ENCODE measurements at regions not wholly inside any gene's neighbourhood (a gene's known extent, or its start where the extent isn't known, plus 50 kb on each side); places are given as distances from the start of the nearest gene placed in this dataset.
"Not testable (repeated sequence)": the region's sequence is repeated elsewhere in the genome, so short reads cannot be mapped to it uniquely, and the experiment has no call there.

DNA sequence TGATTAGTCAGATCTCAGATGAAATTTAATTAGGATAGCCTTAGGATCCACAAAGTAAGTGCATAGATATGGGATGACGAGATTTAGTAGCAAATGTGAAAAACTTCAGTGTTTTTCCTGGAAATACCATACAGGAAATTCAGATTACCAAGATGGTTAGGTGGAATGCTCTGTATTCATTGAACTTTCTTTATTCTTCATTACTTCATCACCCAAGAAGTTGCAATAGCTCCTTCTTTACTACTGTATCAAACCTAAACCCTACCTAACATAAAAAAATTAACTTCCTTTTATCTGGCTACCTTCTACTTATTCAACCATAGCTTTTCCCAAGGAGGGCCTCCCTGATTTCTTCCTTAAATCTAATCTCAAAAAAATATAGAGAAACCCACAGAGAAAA is 100.4 kb downstream of the TTC6 start:
- Mint-ChIP-seq H3K9me3 (peaks cover 24% of the 10 kb centered on the region), H3K4me1 (ENCODE audit: low read depth) (no peaks in the 10 kb centered on the region), H3K4me3 (no peak overlapping the region), H3K27ac (no peak overlapping the region), H3K36me3 (no peaks in the 10 kb centered on the region), H3K27me3 (no peaks in the 10 kb centered on the region)
- CTCF ChIA-PET: no interaction called here
- intact Hi-C loops (cut with micrococcal nuclease): no loop called here
- POLR2A ChIA-PET: no interaction called here
- DNase-seq: no peak

DNA sequence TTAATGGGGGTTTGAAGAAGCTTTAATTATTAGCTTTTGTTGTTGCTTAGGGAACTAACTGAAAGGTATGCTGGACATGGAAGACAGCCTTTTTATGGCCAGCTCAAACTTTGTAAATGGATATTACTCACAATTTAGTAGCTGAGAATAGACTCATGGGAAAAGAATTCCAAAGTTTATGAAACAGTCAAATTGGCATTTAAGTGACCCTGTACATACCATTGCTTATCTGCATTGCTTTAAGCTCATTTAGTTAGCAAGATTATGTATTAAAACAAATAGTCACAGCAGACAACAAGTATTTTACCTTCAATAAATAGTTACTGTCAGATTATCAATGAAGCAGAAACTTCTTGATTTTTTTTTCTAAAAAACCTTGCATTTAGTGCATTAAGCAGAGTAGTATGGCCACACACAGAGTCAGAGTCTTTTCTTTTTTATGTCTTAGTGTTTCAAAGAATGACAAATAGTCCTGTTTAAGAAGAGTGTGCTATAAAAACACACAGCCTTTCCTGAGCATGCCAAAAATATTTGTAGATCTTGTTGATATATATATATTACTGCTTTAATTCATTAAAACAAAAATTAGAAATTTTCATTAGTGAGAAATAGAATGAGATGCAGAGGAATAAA is 102.2 kb downstream of the TTC6 start:
- H3K4me3 Mint-ChIP-seq: no peak overlapping the region
- no peaks in the 10 kb centered on the region for H3K27me3 Mint-ChIP-seq
- CTCF ChIA-PET: no interaction called here

DNA sequence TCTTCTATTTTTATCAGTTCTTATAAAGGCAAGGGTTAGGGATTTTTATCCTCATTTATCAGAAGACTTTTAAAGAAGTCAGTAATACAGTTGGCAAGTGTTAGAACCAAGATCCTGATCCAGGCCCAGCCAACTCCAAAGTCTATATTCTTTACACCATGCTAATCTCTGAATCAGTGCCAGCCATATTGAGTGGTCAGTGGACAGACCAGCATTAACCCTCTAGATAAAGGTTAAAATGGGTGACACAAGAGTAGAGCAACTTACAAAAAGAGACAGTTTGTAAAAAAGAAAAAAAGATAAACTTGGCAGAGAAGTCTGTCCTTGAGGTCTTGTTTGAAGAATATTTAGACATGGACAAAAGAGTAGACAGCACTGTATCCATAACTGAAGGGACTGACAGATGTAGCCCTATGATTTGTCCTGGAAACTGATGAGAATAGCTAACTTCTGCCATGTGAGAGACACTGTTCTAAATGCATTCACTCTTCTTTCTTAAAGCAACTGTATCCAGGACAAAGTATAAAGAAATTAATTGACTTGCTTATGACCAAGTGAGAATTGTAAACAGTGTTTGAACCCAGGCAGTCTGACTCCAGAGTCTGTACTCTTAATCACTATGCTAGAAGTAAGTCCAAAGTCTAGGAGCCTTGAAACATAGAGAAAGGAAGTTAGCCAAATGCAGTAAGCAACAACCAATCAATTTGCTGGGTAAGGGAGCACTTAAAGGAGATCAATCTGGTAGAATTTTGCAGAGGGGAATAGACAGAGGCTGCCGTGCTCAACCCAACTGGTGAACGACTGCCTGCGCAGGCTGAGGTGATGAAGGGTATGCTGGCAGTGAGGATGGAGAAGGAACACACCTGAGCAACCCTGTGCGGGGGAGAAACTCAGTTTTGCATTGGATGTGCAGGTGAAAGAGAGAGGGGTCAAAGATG is 103.7 kb downstream of the TTC6 start:
- no peak for DNase-seq
- ChIA-PET POLR2A (no interaction called here), CTCF (no interaction called here)
- Mint-ChIP-seq H3K4me3 (no peak overlapping the region), H3K27ac (no peak overlapping the region), H3K9me3 (peaks cover 6% of the 10 kb centered on the region), H3K4me1 (ENCODE audit: low read depth) (no peaks in the 10 kb centered on the region), H3K36me3 (no peaks in the 10 kb centered on the region), H3K27me3 (no peaks in the 10 kb centered on the region)
- intact Hi-C loops (cut with micrococcal nuclease): no loop called here

More for the DNA sequence above, 102.2 kb downstream of the TTC6 start:
- H3K36me3 Mint-ChIP-seq: no peaks in the 10 kb centered on the region
- H3K4me1 Mint-ChIP-seq (ENCODE audit: low read depth): no peaks in the 10 kb centered on the region
- H3K9me3 Mint-ChIP-seq: peaks cover 18% of the 10 kb centered on the region
- H3K27ac Mint-ChIP-seq: no peak overlapping the region
- intact Hi-C loops (cut with micrococcal nuclease): no loop called here
- DNase-seq: no peak
- POLR2A ChIA-PET: no interaction called here

DNA sequence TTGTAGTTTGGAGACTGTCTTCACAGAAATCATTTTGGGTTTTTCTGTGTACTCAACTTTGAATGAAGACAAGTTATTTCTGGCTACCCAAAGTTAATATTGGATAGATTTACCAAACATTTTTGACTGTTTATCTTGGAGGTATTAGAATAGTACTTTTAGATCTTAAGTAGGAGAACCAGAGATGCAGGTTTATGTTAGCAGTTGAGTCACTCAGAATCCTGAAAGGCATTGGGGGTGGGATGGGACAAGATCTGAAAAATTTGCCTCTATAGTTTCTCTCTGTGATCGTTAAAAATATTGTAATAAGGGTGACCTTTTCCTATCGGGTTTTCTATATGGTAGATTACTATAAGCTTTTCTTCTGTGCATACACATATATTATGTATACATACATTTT is 112.3 kb downstream of the TTC6 start:
- Mint-ChIP-seq H3K4me3 (no peak overlapping the region), H3K36me3 (no peaks in the 10 kb centered on the region), H3K4me1 (ENCODE audit: low read depth) (no peaks in the 10 kb centered on the region), H3K27me3 (no peaks in the 10 kb centered on the region), H3K27ac (no peak overlapping the region), H3K9me3 (no peaks in the 10 kb centered on the region)
- no peak for DNase-seq
- ChIA-PET CTCF (interaction anchor here (0.6 kb wide), 1 partner anchor 834 kb away, joined by 4 read pairs; no protein-coding TSS in a partner anchor), POLR2A (no interaction called here)
- intact Hi-C loops (cut with micrococcal nuclease): no loop called here

DNA sequence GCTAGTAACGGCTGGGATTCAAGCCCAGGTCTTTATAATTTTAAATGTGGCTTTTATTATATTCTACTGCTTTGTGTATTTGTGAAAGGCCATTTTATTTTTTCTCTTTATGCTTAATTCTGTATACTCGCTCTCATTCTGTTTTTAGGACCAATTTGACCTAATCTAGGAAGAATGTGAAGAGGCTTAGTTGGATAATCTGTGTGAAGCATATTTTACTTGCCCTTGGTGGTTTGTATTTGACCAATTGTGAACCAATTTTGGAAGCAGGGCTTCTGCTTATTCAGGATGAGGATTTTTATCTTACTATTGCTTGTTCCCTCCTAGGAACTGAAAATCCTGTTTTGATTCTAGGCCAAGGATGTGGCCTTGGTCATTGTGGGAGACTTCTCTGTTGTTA is 113.1 kb downstream of the TTC6 start:
- intact Hi-C loops (cut with micrococcal nuclease): no loop called here
- no peak overlapping the region for H3K4me3 Mint-ChIP-seq
- H3K9me3 Mint-ChIP-seq: no peaks in the 10 kb centered on the region
- H3K27ac Mint-ChIP-seq: no peak overlapping the region
- no peaks in the 10 kb centered on the region for H3K4me1 Mint-ChIP-seq (ENCODE audit: low read depth)
- no peak for DNase-seq
- POLR2A ChIA-PET: no interaction called here
- no peaks in the 10 kb centered on the region for H3K36me3 Mint-ChIP-seq
- H3K27me3 Mint-ChIP-seq: no peaks in the 10 kb centered on the region
- CTCF ChIA-PET: interaction anchor here (0.6 kb wide), 1 partner anchor 833 kb away, joined by 4 read pairs; no protein-coding TSS in a partner anchor

DNA sequence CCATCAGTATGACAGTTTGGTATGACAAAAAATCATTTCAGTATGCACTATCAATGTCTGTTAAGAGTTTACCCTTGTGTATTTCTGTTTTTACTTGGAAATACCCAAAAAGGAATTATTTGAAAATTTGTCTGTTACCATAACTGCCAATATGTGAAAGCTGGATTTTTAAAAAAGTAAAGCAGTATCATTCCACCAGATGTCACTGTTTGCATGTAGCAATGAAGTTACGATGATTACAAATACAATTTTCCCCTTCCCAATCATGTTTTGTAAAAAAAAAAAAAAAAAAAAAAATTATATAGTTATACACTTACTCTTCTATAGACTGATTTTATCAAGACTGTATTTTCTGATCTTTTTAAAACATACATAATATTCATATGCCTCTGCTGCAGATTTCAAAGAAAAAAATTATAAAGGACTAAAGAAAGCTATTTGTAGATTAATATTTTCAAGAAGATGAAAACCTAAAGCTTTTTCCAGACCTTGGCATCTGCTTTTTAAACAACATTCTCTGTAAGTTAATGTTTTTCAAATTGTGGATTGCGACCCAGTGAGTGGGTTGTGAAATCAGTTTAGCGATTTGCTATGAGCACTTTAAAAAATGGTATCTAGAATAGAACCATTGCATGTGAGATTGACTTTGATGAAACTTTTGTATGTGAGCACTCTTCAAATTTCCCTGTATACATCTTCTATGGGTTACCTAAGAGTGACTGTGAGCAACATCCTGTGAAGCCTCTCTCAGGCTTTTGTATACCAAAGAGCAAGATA is 114.2 kb downstream of the TTC6 start:
- Mint-ChIP-seq H3K4me3 (no peak overlapping the region), H3K27ac (no peak overlapping the region), H3K27me3 (no peaks in the 10 kb centered on the region), H3K36me3 (no peaks in the 10 kb centered on the region), H3K9me3 (no peaks in the 10 kb centered on the region), H3K4me1 (ENCODE audit: low read depth) (no peaks in the 10 kb centered on the region)
- CTCF ChIA-PET: interaction anchor here (1.0 to 1.6 kb wide), 2 partner anchors 164 to 166 kb away, joined by 3 to 4 read pairs; no protein-coding TSS in a partner anchor
- no peak for DNase-seq
- POLR2A ChIA-PET: no interaction called here
- intact Hi-C loops (cut with micrococcal nuclease): loop anchor here (5.0 kb wide), 1 partner anchor 163 kb away; no protein-coding TSS in a partner anchor

DNA sequence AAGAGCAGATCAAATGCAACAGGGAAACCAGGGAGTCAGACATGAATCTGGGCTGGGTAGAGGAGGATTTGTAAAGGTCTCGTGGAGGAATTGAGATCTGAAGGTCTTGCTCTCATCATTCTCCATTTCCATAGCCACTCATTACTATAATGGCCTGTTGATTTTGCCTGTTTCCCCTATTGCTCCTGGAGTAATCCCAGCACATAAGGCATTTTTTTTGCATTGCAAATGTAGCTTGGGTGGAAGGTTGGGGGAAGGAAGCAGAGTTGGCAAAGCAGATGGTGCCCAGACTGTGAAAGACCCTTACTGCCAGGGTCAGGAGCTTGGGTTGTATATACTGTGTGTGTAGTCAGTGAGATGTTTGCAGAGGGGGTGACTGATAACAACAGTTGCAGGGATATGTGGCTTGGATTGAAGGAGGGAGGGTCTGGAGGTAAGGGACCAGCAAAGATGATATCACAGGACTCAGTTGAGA is 116.0 kb downstream of the TTC6 start:
- Mint-ChIP-seq H3K27ac (no peak overlapping the region), H3K27me3 (no peaks in the 10 kb centered on the region), H3K9me3 (no peaks in the 10 kb centered on the region), H3K4me1 (ENCODE audit: low read depth) (no peaks in the 10 kb centered on the region), H3K36me3 (no peaks in the 10 kb centered on the region), H3K4me3 (no peak overlapping the region)
- intact Hi-C loops (cut with micrococcal nuclease): loop anchor here (5.0 kb wide), 1 partner anchor 161 kb away; no protein-coding TSS in a partner anchor
- POLR2A ChIA-PET: no interaction called here
- CTCF ChIA-PET: no interaction called here
- no peak for DNase-seq

DNA sequence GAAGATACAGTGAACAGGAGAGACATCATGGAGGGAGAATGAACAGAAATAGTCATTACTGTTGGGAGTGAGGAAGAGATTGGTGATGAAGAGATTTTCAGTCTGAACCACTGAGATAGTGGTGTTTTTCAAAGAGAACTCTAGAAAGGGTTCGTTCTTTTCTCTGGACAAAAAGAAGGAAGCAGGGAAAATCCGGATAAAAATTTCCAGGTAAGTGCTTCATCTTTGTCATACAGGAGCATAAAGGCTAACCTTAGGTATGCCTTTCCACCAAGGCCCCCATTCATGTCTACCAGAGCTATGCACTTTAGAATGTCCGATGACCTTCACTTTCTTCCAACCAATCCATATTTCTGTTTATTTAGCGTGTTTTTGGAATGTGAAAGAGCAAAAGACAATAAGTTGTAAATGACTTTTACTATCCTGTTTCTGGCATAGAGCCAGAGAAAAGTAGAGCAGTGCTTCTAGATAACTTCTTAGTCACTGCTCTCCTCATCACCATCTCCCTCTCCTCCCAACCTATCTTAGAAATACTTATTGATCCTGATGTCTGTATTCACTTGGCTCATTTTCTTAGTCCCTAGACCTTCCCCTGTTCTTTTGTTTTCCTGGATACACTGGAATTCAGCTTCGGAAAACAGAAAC is 116.5 kb downstream of the TTC6 start:
- POLR2A ChIA-PET: no interaction called here
- H3K36me3 Mint-ChIP-seq: no peaks in the 10 kb centered on the region
- intact Hi-C loops (cut with micrococcal nuclease): loop anchor here (5.0 kb wide), 1 partner anchor 160 kb away; no protein-coding TSS in a partner anchor

DNA sequence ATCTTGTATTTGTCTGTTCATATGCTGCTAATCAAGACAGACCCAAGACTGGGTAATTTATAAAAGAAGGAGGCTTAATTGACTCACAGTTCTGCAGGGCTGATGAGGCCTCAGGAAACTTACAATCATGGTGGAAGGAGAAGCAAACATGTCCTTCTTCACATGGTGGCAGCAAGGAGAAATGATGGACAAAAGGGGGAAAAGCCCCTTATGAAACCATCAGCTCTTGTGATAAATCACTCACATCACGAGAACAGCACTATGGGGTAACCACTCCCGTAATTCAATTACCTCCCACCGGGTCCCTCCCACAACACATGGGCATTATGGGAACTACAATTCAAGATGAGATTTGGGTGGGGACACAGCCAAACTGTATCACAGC is 117.0 kb downstream of the TTC6 start:
- H3K4me1 Mint-ChIP-seq (ENCODE audit: low read depth); H3K36me3 Mint-ChIP-seq; POLR2A ChIA-PET; H3K27ac Mint-ChIP-seq; H3K27me3 Mint-ChIP-seq; H3K9me3 Mint-ChIP-seq; DNase-seq; CTCF ChIA-PET; H3K4me3 Mint-ChIP-seq: not testable (repeated sequence)
- intact Hi-C loops (cut with micrococcal nuclease): loop anchor here (5.0 kb wide), 1 partner anchor 160 kb away; no protein-coding TSS in a partner anchor

More for the DNA sequence above, 116.5 kb downstream of the TTC6 start:
- H3K27ac Mint-ChIP-seq: no peak overlapping the region
- H3K4me1 Mint-ChIP-seq (ENCODE audit: low read depth): no peaks in the 10 kb centered on the region
- no peaks in the 10 kb centered on the region for H3K9me3 Mint-ChIP-seq
- CTCF ChIA-PET: no interaction called here
- no peak overlapping the region for H3K4me3 Mint-ChIP-seq
- no peaks in the 10 kb centered on the region for H3K27me3 Mint-ChIP-seq
- no peak for DNase-seq

DNA sequence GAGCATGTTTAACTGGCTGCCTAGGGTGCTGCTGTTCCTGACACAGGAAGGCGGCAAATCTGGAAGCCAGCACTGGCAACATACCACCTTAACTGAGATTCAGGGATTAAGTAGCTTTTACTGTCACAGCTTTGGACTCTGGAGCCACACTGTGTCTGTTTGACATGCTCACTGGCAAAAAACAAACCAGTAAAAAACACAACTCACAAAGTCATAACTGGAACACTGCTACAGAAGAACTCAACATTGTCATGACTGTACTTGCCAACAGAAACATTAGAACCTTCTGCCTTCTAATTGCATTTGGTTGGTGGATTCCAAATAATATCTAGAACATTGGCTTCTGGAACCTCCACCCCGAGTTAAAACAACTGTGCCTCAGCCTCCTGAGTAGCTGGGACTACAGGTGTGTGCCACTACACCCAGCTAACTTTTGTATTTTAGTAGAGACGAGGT is 117.6 kb downstream of the TTC6 start:
- no peak overlapping the region for H3K27ac Mint-ChIP-seq
- no peaks in the 10 kb centered on the region for H3K27me3 Mint-ChIP-seq
- ChIA-PET CTCF (no interaction called here), POLR2A (no interaction called here)
- H3K4me1 Mint-ChIP-seq (ENCODE audit: low read depth): no peaks in the 10 kb centered on the region
- H3K4me3 Mint-ChIP-seq: no peak overlapping the region
- DNase-seq: no peak
- H3K36me3 Mint-ChIP-seq: no peaks in the 10 kb centered on the region
- no peaks in the 10 kb centered on the region for H3K9me3 Mint-ChIP-seq
- intact Hi-C loops (cut with micrococcal nuclease): loop anchor here (5.0 kb wide), 1 partner anchor 159 kb away; no protein-coding TSS in a partner anchor

DNA sequence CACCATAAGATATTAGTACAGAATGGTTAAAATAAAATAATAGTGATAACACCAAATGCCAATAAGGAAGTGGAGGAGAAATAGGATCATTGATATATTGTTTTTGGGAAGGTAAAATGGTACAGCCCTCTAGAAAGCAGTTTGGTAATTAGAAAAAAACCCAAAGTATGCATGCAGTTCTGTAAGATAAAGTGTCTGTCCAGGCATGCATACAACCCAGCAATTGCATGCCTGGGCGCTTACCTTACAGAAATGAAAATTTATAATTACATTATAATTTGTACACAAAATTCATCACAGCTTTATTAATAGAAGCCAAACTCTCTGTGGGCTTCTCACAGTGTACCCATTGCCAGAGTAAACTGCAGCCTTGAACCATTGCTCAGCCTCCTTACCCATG is 124.7 kb downstream of the TTC6 start:
- Mint-ChIP-seq H3K9me3 (no peaks in the 10 kb centered on the region), H3K4me3 (no peak overlapping the region), H3K36me3 (no peaks in the 10 kb centered on the region), H3K4me1 (ENCODE audit: low read depth) (no peaks in the 10 kb centered on the region), H3K27ac (no peak overlapping the region), H3K27me3 (no peaks in the 10 kb centered on the region)
- POLR2A ChIA-PET: no interaction called here
- CTCF ChIA-PET: no interaction called here
- no peak for DNase-seq
- intact Hi-C loops (cut with micrococcal nuclease): no loop called here

Data from activated CD4-positive, alpha-beta memory T cell treated with anti-CD3 and anti-CD28 coated beads for 36 hours (primary cell).